HEK293 (cell line): ENCODE measurements at regions not wholly inside any gene's neighbourhood (a gene's known extent, or its start where the extent isn't known, plus 50 kb on each side); places are given as distances from the start of the nearest gene placed in this dataset.

Experiments
- CTCF ChIA-PET: fragments of 350-600 bp; formaldehyde crosslinking; extraction: SDS; loops from one replicate; lab custom pipeline; 2021; ENCODE audit warnings: antibody characterized with exemption; lab: Yijun Ruan, JAX
- POLR2A ChIA-PET: fragments of 300-600 bp; formaldehyde crosslinking; extraction: SDS; loops from one replicate; lab custom pipeline; 2020; ENCODE audit warnings: antibody characterized with exemption, inconsistent platforms; lab: Yijun Ruan, JAX
- H3K27ac ChIP-seq: fragments of 200-500 bp; sonication (Bioruptor generic); 2 replicates; pipeline ENCODE4 v1.5.1; 2014; ENCODE audit warnings: low read depth, low read length, control low read depth, inconsistent platforms; ENCODE audit errors: extremely low read depth
- H3K36me3 ChIP-seq, 2 experiments: fragments of 200-500 bp in 1 of 2; sonication (Bioruptor generic) in 1 of 2; 1 replicate in 1 of 2; 2 replicates in 1 of 2; pipeline ENCODE4 v1.5.1; 2014 to 2017; ENCODE audit warnings: inconsistent platforms in 2 of 2, low read length in 2 of 2; ENCODE audit not compliant: control insufficient read depth in 2 of 2, insufficient read depth in 1 of 2
- H3K4me1 ChIP-seq: fragments of 200-500 bp; sonication (Bioruptor generic); 2 replicates; pipeline ENCODE4 v1.5.1; 2014; ENCODE audit warnings: mild to moderate bottlenecking, low read length, inconsistent platforms; ENCODE audit not compliant: control insufficient read depth, insufficient read depth
- H3K4me3 ChIP-seq: 2 replicates; pipeline ENCODE4 v1.5.1; 2011; ENCODE audit warnings: low read depth, mild to moderate bottlenecking, control low read depth, low read length, moderate library complexity
- H3K9me3 ChIP-seq: fragments of 200-500 bp; sonication (Bioruptor generic); 2 replicates; pipeline ENCODE4 v1.5.1; 2014; ENCODE audit warnings: low read depth, low read length, inconsistent platforms; ENCODE audit not compliant: control insufficient read depth, insufficient read depth
- HIC1 ChIP-seq: fragments of 450-650 bp; formaldehyde crosslinking; IDR thresholded peaks from 2 replicates; pipeline ENCODE4 v1.5.1; 2016; ENCODE audit warnings: missing biosample characterization, missing genetic modification characterization
- INSM2 ChIP-seq: fragments of 450-650 bp; formaldehyde crosslinking; IDR thresholded peaks from 2 replicates; pipeline ENCODE4 v1.5.1; 2016; ENCODE audit warnings: missing biosample characterization, missing genetic modification characterization
- KLF9 ChIP-seq: fragments of 450-650 bp; formaldehyde crosslinking; IDR thresholded peaks from 2 replicates; pipeline ENCODE4 v1.5.1; 2016; ENCODE audit warnings: missing biosample characterization, missing genetic modification characterization, low read depth
- OSR2 ChIP-seq: fragments of 450-650 bp; formaldehyde crosslinking; IDR thresholded peaks from 2 replicates; pipeline ENCODE4 v1.5.1; 2016; ENCODE audit warnings: missing biosample characterization, missing genetic modification characterization
- SP2 ChIP-seq: fragments of 450-650 bp; formaldehyde crosslinking; IDR thresholded peaks from 2 replicates; pipeline ENCODE4 v1.5.1; 2016; ENCODE audit warnings: missing biosample characterization, missing genetic modification characterization
- ZNF10 ChIP-seq: fragments of 450-650 bp; formaldehyde crosslinking; IDR thresholded peaks from 2 replicates; pipeline ENCODE4 v1.5.1; 2017; ENCODE audit warnings: missing biosample characterization, missing genetic modification characterization
- ZNF2 ChIP-seq: fragments of 450-650 bp; formaldehyde crosslinking; IDR thresholded peaks from 2 replicates; pipeline ENCODE4 v1.5.1; 2016; ENCODE audit warnings: missing biosample characterization, missing genetic modification characterization
- ZNF223 ChIP-seq: fragments of 450-650 bp; formaldehyde crosslinking; IDR thresholded peaks from 2 replicates; pipeline ENCODE4 v1.5.1; 2016; ENCODE audit warnings: missing biosample characterization, missing genetic modification characterization
- ZNF324 ChIP-seq: fragments of 450-650 bp; formaldehyde crosslinking; IDR thresholded peaks from 2 replicates; pipeline ENCODE4 v1.5.1; 2016; ENCODE audit warnings: missing biosample characterization, missing genetic modification characterization
- TF ChIP-seq, protein P1 (sequence below): fragments of 450-650 bp; formaldehyde crosslinking; IDR thresholded peaks from 2 replicates; pipeline ENCODE4 v1.5.1; 2017; ENCODE audit warnings: missing biosample characterization, missing genetic modification characterization
- TF ChIP-seq, protein P2 (sequence below): fragments of 450-650 bp; formaldehyde crosslinking; IDR thresholded peaks from 2 replicates; pipeline ENCODE4; 2016; ENCODE audit warnings: missing biosample characterization, missing genetic modification characterization
- TF ChIP-seq, protein P3 (sequence below): fragments of 450-650 bp; formaldehyde crosslinking; IDR thresholded peaks from 2 replicates; pipeline ENCODE4 v1.5.1; 2016; ENCODE audit warnings: missing biosample characterization, missing genetic modification characterization
- TF ChIP-seq, protein P4 (sequence below): fragments of 450-650 bp; formaldehyde crosslinking; IDR thresholded peaks from 2 replicates; pipeline ENCODE4 v1.5.1; 2016; ENCODE audit warnings: missing biosample characterization, missing genetic modification characterization

GRCh38 chr4:37771771-37772170 lies 54.7 kb upstream of the PGM2 start:
- Histone ChIP-seq H3K27ac (no peak overlapping the region), H3K4me3 (no peak overlapping the region), H3K4me1 (no peaks in the 10 kb centered on the region), H3K36me3 (no peaks in the 10 kb centered on the region), H3K9me3 (no peaks in the 10 kb centered on the region)
- TF ChIP-seq ZNF324 (tag by site-specific recombination), result no peak
- TF ChIP-seq, protein P1, sequence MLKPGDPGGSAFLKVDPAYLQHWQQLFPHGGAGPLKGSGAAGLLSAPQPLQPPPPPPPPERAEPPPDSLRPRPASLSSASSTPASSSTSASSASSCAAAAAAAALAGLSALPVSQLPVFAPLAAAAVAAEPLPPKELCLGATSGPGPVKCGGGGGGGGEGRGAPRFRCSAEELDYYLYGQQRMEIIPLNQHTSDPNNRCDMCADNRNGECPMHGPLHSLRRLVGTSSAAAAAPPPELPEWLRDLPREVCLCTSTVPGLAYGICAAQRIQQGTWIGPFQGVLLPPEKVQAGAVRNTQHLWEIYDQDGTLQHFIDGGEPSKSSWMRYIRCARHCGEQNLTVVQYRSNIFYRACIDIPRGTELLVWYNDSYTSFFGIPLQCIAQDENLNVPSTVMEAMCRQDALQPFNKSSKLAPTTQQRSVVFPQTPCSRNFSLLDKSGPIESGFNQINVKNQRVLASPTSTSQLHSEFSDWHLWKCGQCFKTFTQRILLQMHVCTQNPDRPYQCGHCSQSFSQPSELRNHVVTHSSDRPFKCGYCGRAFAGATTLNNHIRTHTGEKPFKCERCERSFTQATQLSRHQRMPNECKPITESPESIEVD, result no peak
- no peak for TF ChIP-seq OSR2
- no peak for TF ChIP-seq ZNF223 (tag by site-specific recombination)
- TF ChIP-seq KLF9 (tag by site-specific recombination), result no peak
- no peak for TF ChIP-seq INSM2 (tag by site-specific recombination)
- no peak for TF ChIP-seq ZNF10 (tag by site-specific recombination)
- TF ChIP-seq SP2, result no peak
- ChIA-PET POLR2A (no interaction called here), CTCF (no interaction called here)

GRCh38 chr4:37770016-37770415 lies 56.5 kb upstream of the PGM2 start:
- TF ChIP-seq, protein P2, sequence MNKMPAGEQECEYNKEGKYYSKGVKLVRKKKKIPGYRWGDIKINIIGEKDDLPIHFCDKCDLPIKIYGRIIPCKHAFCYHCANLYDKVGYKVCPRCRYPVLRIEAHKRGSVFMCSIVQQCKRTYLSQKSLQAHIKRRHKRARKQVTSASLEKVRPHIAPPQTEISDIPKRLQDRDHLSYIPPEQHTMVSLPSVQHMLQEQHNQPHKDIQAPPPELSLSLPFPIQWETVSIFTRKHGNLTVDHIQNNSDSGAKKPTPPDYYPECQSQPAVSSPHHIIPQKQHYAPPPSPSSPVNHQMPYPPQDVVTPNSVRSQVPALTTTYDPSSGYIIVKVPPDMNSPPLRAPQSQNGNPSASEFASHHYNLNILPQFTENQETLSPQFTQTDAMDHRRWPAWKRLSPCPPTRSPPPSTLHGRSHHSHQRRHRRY (tag by site-specific recombination), result no peak
- TF ChIP-seq, protein P3, sequence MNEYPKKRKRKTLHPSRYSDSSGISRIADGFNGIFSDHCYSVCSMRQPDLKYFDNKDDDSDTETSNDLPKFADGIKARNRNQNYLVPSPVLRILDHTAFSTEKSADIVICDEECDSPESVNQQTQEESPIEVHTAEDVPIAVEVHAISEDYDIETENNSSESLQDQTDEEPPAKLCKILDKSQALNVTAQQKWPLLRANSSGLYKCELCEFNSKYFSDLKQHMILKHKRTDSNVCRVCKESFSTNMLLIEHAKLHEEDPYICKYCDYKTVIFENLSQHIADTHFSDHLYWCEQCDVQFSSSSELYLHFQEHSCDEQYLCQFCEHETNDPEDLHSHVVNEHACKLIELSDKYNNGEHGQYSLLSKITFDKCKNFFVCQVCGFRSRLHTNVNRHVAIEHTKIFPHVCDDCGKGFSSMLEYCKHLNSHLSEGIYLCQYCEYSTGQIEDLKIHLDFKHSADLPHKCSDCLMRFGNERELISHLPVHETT (tag by site-specific recombination), result no peak
- TF ChIP-seq ZNF2 (no peak), HIC1 (tag by site-specific recombination) (no peak)
- TF ChIP-seq, protein P4, sequence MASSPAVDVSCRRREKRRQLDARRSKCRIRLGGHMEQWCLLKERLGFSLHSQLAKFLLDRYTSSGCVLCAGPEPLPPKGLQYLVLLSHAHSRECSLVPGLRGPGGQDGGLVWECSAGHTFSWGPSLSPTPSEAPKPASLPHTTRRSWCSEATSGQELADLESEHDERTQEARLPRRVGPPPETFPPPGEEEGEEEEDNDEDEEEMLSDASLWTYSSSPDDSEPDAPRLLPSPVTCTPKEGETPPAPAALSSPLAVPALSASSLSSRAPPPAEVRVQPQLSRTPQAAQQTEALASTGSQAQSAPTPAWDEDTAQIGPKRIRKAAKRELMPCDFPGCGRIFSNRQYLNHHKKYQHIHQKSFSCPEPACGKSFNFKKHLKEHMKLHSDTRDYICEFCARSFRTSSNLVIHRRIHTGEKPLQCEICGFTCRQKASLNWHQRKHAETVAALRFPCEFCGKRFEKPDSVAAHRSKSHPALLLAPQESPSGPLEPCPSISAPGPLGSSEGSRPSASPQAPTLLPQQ, result no peak
- ChIA-PET CTCF (interaction anchor here (0.7 kb wide), 1 partner anchor 326 kb away, joined by 3 read pairs; no protein-coding TSS in a partner anchor), POLR2A (no interaction called here)
- Histone ChIP-seq H3K36me3 (no peaks in the 10 kb centered on the region), H3K27ac (no peak overlapping the region), H3K9me3 (no peaks in the 10 kb centered on the region), H3K4me1 (no peaks in the 10 kb centered on the region), H3K4me3 (no peak overlapping the region)
